HepG2 (cell line): ENCODE measurements at regions not wholly inside any gene's neighbourhood (a gene's known extent, or its start where the extent isn't known, plus 50 kb on each side); places are given as distances from the start of the nearest gene placed in this dataset.

Experiments
- ATAC-seq: fragments of 200-7000 bp; cut with Tn5 transposase; 3 replicates; pipeline ENCODE4 v1.9.1; 2020; ENCODE audit warnings: mild to moderate bottlenecking, moderate library complexity
- BruUV-seq: library from RNA; stranded (reverse); fragments of 400-500 nt; replicated peaks from 2 replicates; lab custom pipeline; 2021; lab: Mats Ljungman, UMichigan
- CTCF ChIA-PET: fragments of 300-600 bp; formaldehyde crosslinking; extraction: SDS; loops from one replicate; lab custom pipeline; 2021; ENCODE audit warnings: low total read pairs, inconsistent platforms, low intra/inter-chr PET ratio; lab: Yijun Ruan, JAX
- POLR2A ChIA-PET: fragments of 350-600 bp; sonication (Branson Sonifier 250); formaldehyde crosslinking; loops from one replicate; lab custom pipeline; 2020; ENCODE audit warnings: antibody characterized with exemption, inconsistent platforms; lab: Yijun Ruan, JAX
- DNase-seq: peaks from one replicate; pipeline ENCODE4 v3.0.0-alpha.2; 2015; ENCODE audit warnings: low spot score
- FAIRE-seq: peaks from 3 replicates; lab custom pipeline; 2011; peaks lifted over from hg19 to GRCh38; lab: Jason Lieb, UNC
- H2AFZ ChIP-seq: one replicate; pipeline ENCODE4 v1.6.1; 2011; ENCODE audit warnings: low read length, inconsistent platforms
- H3K27ac ChIP-seq: fragments of 300-600 bp; 3 replicates; pipeline ENCODE4 v1.8.0; 2011; ENCODE audit warnings: mixed run types, mild to moderate bottlenecking, mixed read lengths, low read length, inconsistent platforms; ENCODE audit not compliant: insufficient read depth; ENCODE audit errors: extremely low read length
- H3K27me3 ChIP-seq, 2 experiments: fragments of 200-600 bp in 1 of 2; 2 replicates in 1 of 2; 3 replicates in 1 of 2; pipeline versions ENCODE4 v1.6.0 to v1.8.0; 2011; ENCODE audit warnings: low read length in 2 of 2, mild to moderate bottlenecking in 2 of 2, moderate library complexity in 2 of 2, inconsistent platforms in 1 of 2; ENCODE audit not compliant: insufficient read depth in 2 of 2, control insufficient read depth in 1 of 2
- H3K36me3 ChIP-seq, 2 experiments: fragments of 200-600 bp in 1 of 2; replicated peaks in 1 of 2; 2 replicates in 1 of 2; 3 replicates in 1 of 2; pipeline versions ENCODE4 v1.5.1 to v1.8.0; 2011; ENCODE audit warnings: low read length in 2 of 2, inconsistent platforms in 1 of 2; ENCODE audit not compliant: insufficient read depth in 2 of 2, control insufficient read depth in 1 of 2
- H3K4me1 ChIP-seq: 2 replicates; pipeline ENCODE4 v1.5.1; 2012; ENCODE audit warnings: low read length, inconsistent platforms; ENCODE audit not compliant: insufficient read depth
- H3K4me2 ChIP-seq: 2 replicates; pipeline ENCODE4 v1.6.0; 2011; ENCODE audit warnings: low read depth, low read length, inconsistent platforms
- H3K4me3 ChIP-seq, 3 experiments: fragments of 200-600 bp in 1 of 3; sonication (generic), shearing (Covaris generic) in 1 of 3; replicated peaks in 1 of 3; 2 replicates each; pipeline ENCODE4 v1.5.1; 2011 to 2016; ENCODE audit warnings: low read length in 3 of 3, inconsistent platforms in 2 of 3, low read depth in 2 of 3, mild to moderate bottlenecking in 2 of 3, control low read depth in 1 of 3, mixed read lengths in 1 of 3; ENCODE audit not compliant: insufficient read depth in 1 of 3
- H3K79me2 ChIP-seq: one replicate; pipeline ENCODE4 v1.6.1; 2011; ENCODE audit warnings: low read length, inconsistent platforms; ENCODE audit not compliant: insufficient read depth
- H3K9ac ChIP-seq: 2 replicates; pipeline ENCODE4 v1.6.0; 2011; ENCODE audit warnings: mild to moderate bottlenecking, low read depth, low read length, inconsistent platforms; ENCODE audit not compliant: insufficient read depth
- H3K9me3 ChIP-seq: 2 replicates; pipeline ENCODE4 v1.5.1; 2012; ENCODE audit warnings: mild to moderate bottlenecking, low read length
- H4K20me1 ChIP-seq: 2 replicates; pipeline ENCODE4 v1.6.0; 2011; ENCODE audit warnings: inconsistent platforms, mild to moderate bottlenecking, low read length, moderate library complexity; ENCODE audit not compliant: insufficient read depth
- ATF7 ChIP-seq, 2 experiments: fragments of 450-650 bp in 1 of 2; sonication (generic) in 1 of 2; formaldehyde crosslinking in 1 of 2; IDR thresholded peaks; 2 replicates each; pipeline versions ENCODE4 v1.4.0 to v1.6.1; 2016 to 2020; ENCODE audit warnings: antibody characterized with exemption in 1 of 2, mild to moderate bottlenecking in 1 of 2, missing genetic modification reagents in 1 of 2
- CREB1 ChIP-seq, 2 experiments: fragments of 450-650 bp in 1 of 2; IDR thresholded peaks; 2 replicates each; pipeline ENCODE4 v1.6.1; 2016 to 2017; ENCODE audit warnings: control low read depth in 1 of 2, mild to moderate bottlenecking in 1 of 2, missing compliant biosample characterization in 1 of 2, missing genetic modification characterization in 1 of 2
- ZNF780A ChIP-seq: sonication (generic); formaldehyde crosslinking; IDR thresholded peaks from 2 replicates; pipeline ENCODE4 v1.8.0; 2022; ENCODE audit warnings: mild to moderate bottlenecking, missing genetic modification reagents, moderate library complexity
- WGBS: methylation state at CpG from one replicate; pipeline ENCODE4 v1.1.6; 2017; ENCODE audit warnings: low lambda C conversion rate; 5-methylcytosine and 5-hydroxymethylcytosine counted together
- in situ Hi-C: cut with HindIII; loops from 2 replicates; pipeline ENCODE4 v1.10.0; 2017; ENCODE audit warnings: low pct_unique_long_range_greater_than_20kb; ENCODE audit not compliant: extremely low pct_ligation_motif_present
- intact Hi-C: fragments of 100-400 bp; cut with micrococcal nuclease; formaldehyde crosslinking; loops from one replicate; pipeline ENCODE4 v1.10.0; 2022; ENCODE audit not compliant: unreplicated experiment
- TF ChIP-seq, protein P1 (sequence below): sonication (generic); formaldehyde crosslinking; IDR thresholded peaks from 2 replicates; pipeline ENCODE4 v1.5.1; 2020; ENCODE audit warnings: missing genetic modification reagents, mild to moderate bottlenecking, borderline replicate concordance
- TF ChIP-seq, protein P2 (sequence below): sonication (generic); formaldehyde crosslinking; IDR thresholded peaks from 2 replicates; pipeline ENCODE4 v1.4.0; 2020; ENCODE audit warnings: mild to moderate bottlenecking, missing genetic modification reagents, borderline replicate concordance
- TF ChIP-seq, protein P3 (sequence below): sonication (generic); formaldehyde crosslinking; IDR thresholded peaks from 2 replicates; pipeline ENCODE4 v1.9.0; 2021; ENCODE audit warnings: missing genetic modification reagents, mild to moderate bottlenecking, borderline replicate concordance

DNA sequence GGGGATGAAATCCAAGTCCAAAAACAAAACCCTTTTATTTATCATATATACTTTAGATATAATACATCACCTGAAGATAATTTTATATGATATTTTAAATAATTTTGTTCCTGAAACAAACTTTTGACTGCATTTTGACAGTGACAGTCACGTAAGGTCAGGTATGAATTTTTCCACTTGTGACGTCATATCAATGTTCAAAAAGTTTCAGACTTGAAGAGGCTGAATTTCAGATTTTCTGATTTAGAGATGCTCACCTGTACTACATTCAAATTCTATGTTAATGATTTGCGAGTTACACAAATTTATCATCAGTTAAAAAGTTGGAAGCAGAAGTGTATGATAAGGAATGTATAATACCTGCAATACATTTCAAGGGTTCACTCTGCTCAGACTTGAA, 136.1 kb upstream of the EPHA6 start:
- no peaks in the 10 kb centered on the region for H3K9me3 ChIP-seq
- no peak overlapping the region for H3K27ac ChIP-seq
- no peaks in the 10 kb centered on the region for H3K27me3 ChIP-seq
- no peak for FAIRE-seq
- CTCF ChIA-PET, result no interaction called here
- TF ChIP-seq ATF7 (IDR thresholded peaks at IDR 0.05) (peak; percentile 88), ATF7 (CRISPR knock-in tag; IDR thresholded peaks at IDR 0.05) (no peak), CREB1 (IDR thresholded peaks at IDR 0.05) (peak; percentile 96), CREB1 (CRISPR knock-in tag; IDR thresholded peaks at IDR 0.05) (no peak), ZNF780A (no peak)
- TF ChIP-seq, protein P1, sequence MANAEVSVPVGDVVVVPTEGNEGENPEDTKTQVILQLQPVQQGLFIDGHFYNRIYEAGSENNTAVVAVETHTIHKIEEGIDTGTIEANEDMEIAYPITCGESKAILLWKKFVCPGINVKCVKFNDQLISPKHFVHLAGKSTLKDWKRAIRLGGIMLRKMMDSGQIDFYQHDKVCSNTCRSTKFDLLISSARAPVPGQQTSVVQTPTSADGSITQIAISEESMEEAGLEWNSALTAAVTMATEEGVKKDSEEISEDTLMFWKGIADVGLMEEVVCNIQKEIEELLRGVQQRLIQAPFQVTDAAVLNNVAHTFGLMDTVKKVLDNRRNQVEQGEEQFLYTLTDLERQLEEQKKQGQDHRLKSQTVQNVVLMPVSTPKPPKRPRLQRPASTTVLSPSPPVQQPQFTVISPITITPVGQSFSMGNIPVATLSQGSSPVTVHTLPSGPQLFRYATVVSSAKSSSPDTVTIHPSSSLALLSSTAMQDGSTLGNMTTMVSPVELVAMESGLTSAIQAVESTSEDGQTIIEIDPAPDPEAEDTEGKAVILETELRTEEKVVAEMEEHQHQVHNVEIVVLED (CRISPR knock-in tag), result no peak
- TF ChIP-seq, protein P2, sequence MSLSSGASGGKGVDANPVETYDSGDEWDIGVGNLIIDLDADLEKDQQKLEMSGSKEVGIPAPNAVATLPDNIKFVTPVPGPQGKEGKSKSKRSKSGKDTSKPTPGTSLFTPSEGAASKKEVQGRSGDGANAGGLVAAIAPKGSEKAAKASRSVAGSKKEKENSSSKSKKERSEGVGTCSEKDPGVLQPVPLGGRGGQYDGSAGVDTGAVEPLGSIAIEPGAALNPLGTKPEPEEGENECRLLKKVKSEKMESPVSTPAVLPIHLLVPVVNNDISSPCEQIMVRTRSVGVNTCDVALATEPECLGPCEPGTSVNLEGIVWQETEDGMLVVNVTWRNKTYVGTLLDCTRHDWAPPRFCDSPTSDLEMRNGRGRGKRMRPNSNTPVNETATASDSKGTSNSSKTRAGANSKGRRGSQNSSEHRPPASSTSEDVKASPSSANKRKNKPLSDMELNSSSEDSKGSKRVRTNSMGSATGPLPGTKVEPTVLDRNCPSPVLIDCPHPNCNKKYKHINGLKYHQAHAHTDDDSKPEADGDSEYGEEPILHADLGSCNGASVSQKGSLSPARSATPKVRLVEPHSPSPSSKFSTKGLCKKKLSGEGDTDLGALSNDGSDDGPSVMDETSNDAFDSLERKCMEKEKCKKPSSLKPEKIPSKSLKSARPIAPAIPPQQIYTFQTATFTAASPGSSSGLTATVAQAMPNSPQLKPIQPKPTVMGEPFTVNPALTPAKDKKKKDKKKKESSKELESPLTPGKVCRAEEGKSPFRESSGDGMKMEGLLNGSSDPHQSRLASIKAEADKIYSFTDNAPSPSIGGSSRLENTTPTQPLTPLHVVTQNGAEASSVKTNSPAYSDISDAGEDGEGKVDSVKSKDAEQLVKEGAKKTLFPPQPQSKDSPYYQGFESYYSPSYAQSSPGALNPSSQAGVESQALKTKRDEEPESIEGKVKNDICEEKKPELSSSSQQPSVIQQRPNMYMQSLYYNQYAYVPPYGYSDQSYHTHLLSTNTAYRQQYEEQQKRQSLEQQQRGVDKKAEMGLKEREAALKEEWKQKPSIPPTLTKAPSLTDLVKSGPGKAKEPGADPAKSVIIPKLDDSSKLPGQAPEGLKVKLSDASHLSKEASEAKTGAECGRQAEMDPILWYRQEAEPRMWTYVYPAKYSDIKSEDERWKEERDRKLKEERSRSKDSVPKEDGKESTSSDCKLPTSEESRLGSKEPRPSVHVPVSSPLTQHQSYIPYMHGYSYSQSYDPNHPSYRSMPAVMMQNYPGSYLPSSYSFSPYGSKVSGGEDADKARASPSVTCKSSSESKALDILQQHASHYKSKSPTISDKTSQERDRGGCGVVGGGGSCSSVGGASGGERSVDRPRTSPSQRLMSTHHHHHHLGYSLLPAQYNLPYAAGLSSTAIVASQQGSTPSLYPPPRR (CRISPR knock-in tag), result no peak
- TF ChIP-seq, protein P3, sequence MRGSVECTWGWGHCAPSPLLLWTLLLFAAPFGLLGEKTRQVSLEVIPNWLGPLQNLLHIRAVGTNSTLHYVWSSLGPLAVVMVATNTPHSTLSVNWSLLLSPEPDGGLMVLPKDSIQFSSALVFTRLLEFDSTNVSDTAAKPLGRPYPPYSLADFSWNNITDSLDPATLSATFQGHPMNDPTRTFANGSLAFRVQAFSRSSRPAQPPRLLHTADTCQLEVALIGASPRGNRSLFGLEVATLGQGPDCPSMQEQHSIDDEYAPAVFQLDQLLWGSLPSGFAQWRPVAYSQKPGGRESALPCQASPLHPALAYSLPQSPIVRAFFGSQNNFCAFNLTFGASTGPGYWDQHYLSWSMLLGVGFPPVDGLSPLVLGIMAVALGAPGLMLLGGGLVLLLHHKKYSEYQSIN (CRISPR knock-in tag), result no peak
- H3K4me1 ChIP-seq, result no peaks in the 10 kb centered on the region
- H4K20me1 ChIP-seq, result no peaks in the 10 kb centered on the region
- no TSS peak for BruUV-seq
- H2AFZ ChIP-seq, result no peak overlapping the region
- DNase-seq, result no peak
- POLR2A ChIA-PET, result no interaction called here
- no peaks in the 10 kb centered on the region for H3K79me2 ChIP-seq
- no peak overlapping the region for H3K4me2 ChIP-seq
- in situ Hi-C loops (no loop called here), intact Hi-C loops (no loop called here)
- H3K9ac ChIP-seq, result no peak overlapping the region
- H3K36me3 ChIP-seq, result no peaks in the 10 kb centered on the region
- H3K4me3 ChIP-seq, result no peak overlapping the region
- WGBS, result 5% methylated on average over 3 of the region's 3 CpGs
- ATAC-seq, result no peak
